ENCODE measurements at regions not wholly inside any gene's neighbourhood (a gene's known extent, or its start where the extent isn't known, plus 50 kb on each side); places are given as distances from the start of the nearest gene placed in this dataset.

DNA sequence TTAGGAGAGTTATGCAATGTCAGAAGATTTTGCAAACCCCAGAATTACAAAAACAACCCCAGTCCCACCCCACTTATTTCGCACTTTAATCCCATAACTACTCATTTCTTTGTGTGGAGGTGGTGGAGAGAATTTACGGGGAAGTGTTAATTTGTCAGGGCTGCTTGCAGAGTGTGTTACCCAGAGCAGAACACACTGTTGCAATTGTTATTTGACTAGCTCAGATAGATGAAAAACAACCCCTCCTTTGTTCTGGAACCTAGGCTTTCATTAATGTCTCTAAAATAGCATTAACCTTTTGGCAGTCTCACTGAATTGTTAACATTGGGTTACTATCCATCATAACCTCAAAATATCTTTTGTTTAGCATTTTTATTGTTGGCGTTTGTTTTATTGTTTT is 55.8 kb upstream of the MINAR1 start:
- in situ Hi-C loops (cut with MboI; ENCODE audit: low sequenced_read_pairs), result no loop called here
- H2BK120ac ChIP-seq (ENCODE audit: low read depth, low read length), result no peak overlapping the region
- no peak overlapping the region for H3K4ac ChIP-seq (ENCODE audit: low read depth, low read length)
- no peak overlapping the region for H2BK15ac ChIP-seq (ENCODE audit: low read depth, low read length)
- H4K8ac ChIP-seq (ENCODE audit: low read depth in 2 of 2, low read length in 2 of 2), result no peak overlapping the region
- no peak overlapping the region for H2AK5ac ChIP-seq (ENCODE audit: low read depth, low read length)
- no peaks in the 10 kb centered on the region for H3K9me3 ChIP-seq (ENCODE audit: control insufficient read depth, insufficient read depth, low read length)
- H3K4me2 ChIP-seq (ENCODE audit: low read depth, low read length), result no peak overlapping the region
- H2BK20ac ChIP-seq (ENCODE audit: low read depth, low read length), result no peak overlapping the region
- DNase-seq (no peak), ATAC-seq (ENCODE audit: low read depth) (no peak)
- no peaks in the 10 kb centered on the region; the same call in 1 of the 2 replicates for H3K9me1 ChIP-seq (ENCODE audit: insufficient read depth, low read length)
- intact Hi-C loops (cut with micrococcal nuclease), result no loop called here
- POLR2A ChIA-PET (ENCODE audit: unreplicated experiment), result no interaction called here
- no CpG with 5 or more reads among the region's 3 CpGs for WGBS, 2 experiments (ENCODE audit: extremely low coverage in 2 of 2, insufficient read length in 1 of 2)
- no peak overlapping the region for H3K14ac ChIP-seq (replicated peaks; ENCODE audit: low read depth, low read length)
- H3K36me3 ChIP-seq (ENCODE audit: control insufficient read depth, insufficient read depth, low read length), result no peaks in the 10 kb centered on the region
- no peak overlapping the region for H2BK5ac ChIP-seq (ENCODE audit: low read depth, low read length, poor library complexity, severe bottlenecking)
- H3K18ac ChIP-seq (ENCODE audit: low read depth, low read length), result no peak overlapping the region
- no peak overlapping the region for H3K4me3 ChIP-seq (ENCODE audit: insufficient read depth, low read depth, low read length)
- H3K56ac ChIP-seq (ENCODE audit: extremely low read depth, insufficient read depth, low read length), result no peak overlapping the region
- no peak overlapping the region for H2AFZ ChIP-seq (replicated peaks; ENCODE audit: low read length, poor library complexity)
- H4K5ac ChIP-seq (ENCODE audit: low read depth, low read length), result no peak overlapping the region
- no peak overlapping the region for H3K27ac ChIP-seq (ENCODE audit: insufficient read depth, low read length)
- no peaks in the 10 kb centered on the region for H4K20me1 ChIP-seq (ENCODE audit: insufficient read depth, low read length)
- H2AK9ac ChIP-seq (replicated peaks; ENCODE audit: low read depth, low read length, poor library complexity), result no peak overlapping the region
- no peaks in the 10 kb centered on the region for H3K27me3 ChIP-seq (ENCODE audit: control insufficient read depth, insufficient read depth, low read length)
- CTCF ChIA-PET, result no interaction called here
- no peak for TF ChIP-seq SMC3 (IDR thresholded peaks at IDR 0.05; ENCODE audit: low read depth, low read length)
- TF ChIP-seq RAD21 (IDR thresholded peaks at IDR 0.05; ENCODE audit: low read length), result no peak
- TF ChIP-seq, protein P1, sequence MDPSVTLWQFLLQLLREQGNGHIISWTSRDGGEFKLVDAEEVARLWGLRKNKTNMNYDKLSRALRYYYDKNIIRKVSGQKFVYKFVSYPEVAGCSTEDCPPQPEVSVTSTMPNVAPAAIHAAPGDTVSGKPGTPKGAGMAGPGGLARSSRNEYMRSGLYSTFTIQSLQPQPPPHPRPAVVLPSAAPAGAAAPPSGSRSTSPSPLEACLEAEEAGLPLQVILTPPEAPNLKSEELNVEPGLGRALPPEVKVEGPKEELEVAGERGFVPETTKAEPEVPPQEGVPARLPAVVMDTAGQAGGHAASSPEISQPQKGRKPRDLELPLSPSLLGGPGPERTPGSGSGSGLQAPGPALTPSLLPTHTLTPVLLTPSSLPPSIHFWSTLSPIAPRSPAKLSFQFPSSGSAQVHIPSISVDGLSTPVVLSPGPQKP (IDR thresholded peaks at IDR 0.05; ENCODE audit: borderline replicate concordance, low read depth, low read length), result no peak
- TF ChIP-seq RFX5 (IDR thresholded peaks at IDR 0.05; ENCODE audit: low read depth, low read length), result no peak
- no peaks in the 10 kb centered on the region for H3K4me1 ChIP-seq (ENCODE audit: control insufficient read depth, insufficient read depth, low read length)
- H3K79me1 ChIP-seq (ENCODE audit: low read depth in 1 of 2, low read length in 2 of 2), result peaks cover 0 to 3% of the 10 kb centered on the region in 2 experiments; a peak in 1 of 4 replicates
- no peak overlapping the region for H3K9ac ChIP-seq (ENCODE audit: low read depth, low read length)
- no peak overlapping the region for H4K91ac ChIP-seq (ENCODE audit: insufficient read depth, low read depth, low read length)
- no TSS peak for BruUV-seq (replicated peaks)
- dilution Hi-C loops (cut with HindIII; ENCODE audit: low sequenced_read_pairs, unreplicated experiment), result no loop called here
- H3K23ac ChIP-seq (ENCODE audit: low read depth, low read length), result no peak overlapping the region

All from IMR-90 (cell line).